ENCODE measurements at regions not wholly inside any gene's neighbourhood (a gene's known extent, or its start where the extent isn't known, plus 50 kb on each side); places are given as distances from the start of the nearest gene placed in this dataset.

GRCh38 chr13:79782541-79783205, 301.7 kb downstream of the NDFIP2 start:
- no peak for TF ChIP-seq CTCF (IDR thresholded peaks at IDR 0.05)
- no peak for TF ChIP-seq POLR2A (IDR thresholded peaks at IDR 0.05)
